HEK293 (cell line): ENCODE measurements at regions not wholly inside any gene's neighbourhood (a gene's known extent, or its start where the extent isn't known, plus 50 kb on each side); places are given as distances from the start of the nearest gene placed in this dataset.

Source experiments
- BCL11A ChIP-seq: fragments of 450-650 bp; formaldehyde crosslinking; IDR thresholded peaks from 2 replicates; pipeline ENCODE4 v1.5.1; 2016; ENCODE audit warnings: low read depth, missing biosample characterization, missing genetic modification characterization
- CTCF ChIP-seq: fragments of 450-650 bp; formaldehyde crosslinking; IDR thresholded peaks from 2 replicates; pipeline ENCODE4 v1.5.1; 2016; ENCODE audit warnings: missing biosample characterization, missing genetic modification characterization
- ZBTB8A ChIP-seq: fragments of 450-650 bp; formaldehyde crosslinking; IDR thresholded peaks from 2 replicates; pipeline ENCODE4 v1.5.1; 2016; ENCODE audit warnings: missing biosample characterization, missing genetic modification characterization
- ZNF18 ChIP-seq: fragments of 450-650 bp; formaldehyde crosslinking; IDR thresholded peaks from 2 replicates; pipeline ENCODE4 v1.5.1; 2016; ENCODE audit warnings: missing biosample characterization, missing genetic modification characterization
- ZNF302 ChIP-seq: fragments of 450-650 bp; formaldehyde crosslinking; IDR thresholded peaks from 2 replicates; pipeline ENCODE4 v1.5.1; 2016; ENCODE audit warnings: missing biosample characterization, missing genetic modification characterization, low read depth
- ZNF416 ChIP-seq: fragments of 450-650 bp; formaldehyde crosslinking; IDR thresholded peaks from 2 replicates; pipeline ENCODE4 v1.5.1; 2016; ENCODE audit warnings: missing biosample characterization, missing genetic modification characterization

- TF ChIP-seq ZBTB8A (no peak), CTCF (tag by site-specific recombination) (no peak), ZNF416 (tag by site-specific recombination) (no peak), ZNF18 (tag by site-specific recombination) (no peak), ZNF302 (tag by site-specific recombination) (no peak), BCL11A (tag by site-specific recombination) (no peak)
Measured at GRCh38 chr6:90428514-90428913, 131.9 kb upstream of the BACH2 start.
